Amniotic stem cell (primary cell): ENCODE measurements at regions not wholly inside any gene's neighbourhood (a gene's known extent, or its start where the extent isn't known, plus 50 kb on each side); places are given as distances from the start of the nearest gene placed in this dataset.
"Not testable (repeated sequence)": the region's sequence is repeated elsewhere in the genome, so short reads cannot be mapped to it uniquely, and the experiment has no call there.

Experiments
- DNase-seq: peaks from one replicate; lab custom pipeline; 2025; lab: John Stamatoyannopoulos, UW

DNA sequence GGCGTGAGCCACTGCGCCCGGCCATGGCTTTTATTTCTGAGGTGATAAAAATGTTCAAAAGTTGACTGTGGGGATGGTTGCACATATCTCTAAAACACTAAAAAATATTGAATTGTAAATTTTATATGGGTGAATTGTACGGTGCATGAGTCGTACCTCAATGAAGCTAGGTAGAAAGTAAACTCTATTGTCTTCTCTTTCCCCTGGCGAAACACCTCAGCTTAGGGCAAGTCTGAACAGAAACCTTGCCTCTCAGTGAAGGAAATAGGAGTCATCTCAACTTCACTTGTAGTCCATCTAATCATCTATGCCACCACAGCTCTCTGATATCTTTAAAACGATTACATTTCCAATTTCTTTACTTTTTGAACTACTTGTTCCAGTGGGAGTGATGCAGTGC, 309.6 kb downstream of the SPATA31A1 start:
- DNase-seq = not testable (repeated sequence)

DNA sequence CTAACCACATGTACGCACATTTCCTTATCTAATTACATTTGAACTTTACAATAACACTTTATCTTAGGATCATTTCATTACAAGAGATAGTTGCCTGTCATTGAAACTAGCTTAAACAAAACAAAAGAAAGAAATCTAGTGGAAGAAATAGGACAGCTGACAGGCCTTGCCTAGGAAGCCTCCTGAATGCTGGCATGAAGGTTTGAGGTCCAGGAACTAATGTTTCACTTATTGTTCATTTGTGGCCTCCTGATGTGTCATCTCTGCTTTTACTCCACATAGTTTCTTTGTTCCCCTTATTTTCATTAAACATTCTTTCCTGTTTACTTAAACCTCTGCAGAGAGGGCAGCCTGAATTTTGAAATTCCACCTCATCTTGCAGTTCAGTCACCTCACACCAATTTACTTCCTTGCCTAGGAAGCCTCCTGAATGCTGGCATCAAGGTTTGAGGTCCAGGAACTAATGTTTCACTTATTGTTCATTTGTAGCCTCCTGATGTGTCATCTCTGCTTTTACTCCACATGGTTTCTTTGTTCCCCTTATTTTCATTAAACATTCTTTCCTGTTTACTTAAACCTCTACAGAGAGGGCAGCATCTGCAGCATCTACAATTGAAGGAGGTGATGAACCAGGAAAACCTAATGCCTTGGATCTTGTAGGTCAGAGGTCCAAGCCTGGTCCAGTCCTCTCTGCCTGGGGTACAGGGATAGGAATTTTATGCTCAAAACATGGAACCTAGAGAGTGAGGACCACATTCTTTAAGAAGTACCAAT, 319.2 kb downstream of the SPATA31A1 start:
- DNase-seq = not testable (repeated sequence)

DNA sequence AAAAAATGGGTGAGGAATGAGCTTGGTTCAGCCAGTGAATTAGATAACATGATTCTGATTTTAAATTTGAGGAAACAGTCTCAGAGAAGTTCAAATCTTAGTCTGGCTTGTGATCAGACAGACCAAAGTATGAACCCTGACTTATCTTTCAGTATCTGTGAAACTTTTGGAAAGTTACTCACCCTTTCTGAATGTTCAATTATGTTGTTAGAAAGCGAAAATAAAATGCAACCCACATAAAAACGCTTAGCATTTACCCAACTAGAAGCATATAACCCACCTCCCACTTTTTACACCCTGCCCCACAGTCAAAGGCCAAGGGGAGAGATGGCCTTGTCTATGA, 319.7 kb downstream of the SPATA31A1 start:
- not testable (repeated sequence) for DNase-seq

DNA sequence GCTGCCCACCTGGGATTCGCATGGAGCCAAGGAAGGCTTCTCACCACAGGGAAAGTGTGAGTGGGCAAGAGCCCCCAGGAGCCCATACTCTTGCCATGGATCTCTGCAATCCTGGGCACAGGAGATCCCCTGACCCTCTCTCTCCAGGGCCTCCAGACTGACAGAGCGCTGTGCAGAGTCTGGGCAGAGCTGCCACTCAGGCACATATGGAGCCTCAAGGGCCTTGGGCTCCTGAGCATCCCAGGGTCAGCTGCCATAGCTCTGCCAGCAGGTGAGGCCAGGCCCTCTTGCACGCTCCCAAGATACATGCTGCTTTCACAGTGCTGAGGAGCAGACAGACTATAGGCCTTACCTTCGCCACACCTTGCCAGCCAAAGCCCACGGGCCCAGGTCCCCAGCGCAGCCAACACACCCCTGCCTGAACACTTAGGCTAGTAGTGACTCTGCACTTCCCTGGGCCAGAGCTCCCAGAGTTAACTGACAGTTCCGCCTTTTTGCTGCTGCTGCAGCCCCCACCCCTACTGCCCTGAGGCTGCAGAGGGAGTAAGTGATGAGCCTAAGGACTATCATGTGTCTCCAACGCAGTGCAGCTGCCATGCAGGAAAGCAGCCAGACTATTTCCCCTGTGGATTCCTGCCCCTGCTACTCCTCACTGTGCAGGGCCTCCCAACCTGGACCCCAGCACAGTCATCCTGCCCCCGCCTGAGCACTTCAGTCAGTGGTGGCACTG, 323.2 kb downstream of the SPATA31A1 start:
- DNase-seq = not testable (repeated sequence)

DNA sequence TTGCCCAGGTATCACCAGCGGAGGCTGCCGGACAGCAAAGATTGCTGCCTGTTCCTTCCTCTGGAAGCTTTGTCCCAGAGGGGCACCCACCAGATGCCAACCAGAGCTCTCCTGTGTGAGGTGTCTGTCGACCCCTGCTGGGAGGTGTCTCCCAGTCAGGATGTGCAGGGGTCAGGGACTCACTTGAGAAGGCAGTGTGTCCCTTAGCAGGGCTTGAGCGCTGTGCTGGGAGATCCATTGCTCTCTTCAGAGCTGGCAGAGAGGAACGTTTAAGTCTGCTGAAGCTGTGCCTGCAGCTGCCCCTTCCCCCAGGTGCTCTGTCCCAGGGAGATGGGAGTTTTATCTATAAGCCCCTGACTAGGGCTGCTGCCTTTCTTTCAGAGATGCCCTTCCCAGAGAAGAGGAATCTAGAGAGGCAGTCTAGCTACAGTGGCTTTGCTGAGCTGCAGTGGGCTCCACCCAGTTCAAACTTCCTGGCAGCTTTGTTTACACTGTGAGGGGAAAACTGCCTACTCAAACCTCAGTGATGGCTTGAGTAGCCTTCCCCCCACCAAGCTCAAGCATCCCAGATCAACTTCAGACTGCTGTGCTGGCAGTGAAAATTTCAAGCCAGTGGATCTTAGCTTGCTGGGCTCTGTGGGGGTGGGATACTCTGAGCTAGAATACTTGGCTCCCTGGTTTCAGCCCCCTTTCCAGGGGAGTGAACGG, 325.4 kb downstream of the SPATA31A1 start:
- not testable (repeated sequence) for DNase-seq

DNA sequence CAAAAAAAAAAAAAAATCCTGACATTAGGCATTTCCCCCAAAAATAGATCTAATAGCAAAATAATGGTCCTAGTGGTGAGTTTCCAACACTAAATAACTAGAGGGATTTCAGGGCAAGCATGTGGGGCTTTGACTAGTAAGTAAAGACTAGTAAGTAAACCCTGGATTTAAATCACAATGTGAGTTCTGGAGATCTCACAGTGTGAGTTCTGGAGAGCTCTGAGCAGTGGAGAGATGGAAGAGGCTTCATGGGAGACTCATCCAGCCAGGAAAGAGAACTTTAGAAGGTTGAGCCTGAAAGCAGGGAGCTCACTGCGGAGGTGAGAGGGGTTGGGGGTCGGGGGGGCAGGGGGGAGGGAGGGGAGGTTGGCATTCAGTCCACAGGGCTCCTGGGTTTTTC, 373.4 kb downstream of the SPATA31A1 start:
- not testable (repeated sequence) for DNase-seq

DNA sequence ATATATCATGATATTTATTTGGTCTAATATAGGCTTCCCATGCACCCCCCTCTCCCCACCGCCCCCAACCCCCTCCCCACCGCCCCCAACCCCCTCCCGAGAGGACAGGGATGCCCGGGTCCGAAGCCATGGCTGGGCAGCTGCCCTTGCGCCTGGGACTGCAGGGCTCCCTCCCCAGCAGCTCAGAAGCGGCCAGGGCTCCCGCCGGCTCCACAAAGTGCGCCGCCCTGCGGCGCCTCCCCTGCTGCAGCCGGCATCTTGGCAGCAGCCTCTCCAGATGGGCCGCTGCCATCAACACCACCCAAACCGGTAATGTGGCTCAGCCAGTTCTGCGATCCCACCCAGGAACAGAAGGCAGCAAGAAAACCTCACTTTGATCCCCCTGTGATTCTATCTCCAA, 389.4 kb downstream of the SPATA31A1 start:
- not testable (repeated sequence) for DNase-seq

DNA sequence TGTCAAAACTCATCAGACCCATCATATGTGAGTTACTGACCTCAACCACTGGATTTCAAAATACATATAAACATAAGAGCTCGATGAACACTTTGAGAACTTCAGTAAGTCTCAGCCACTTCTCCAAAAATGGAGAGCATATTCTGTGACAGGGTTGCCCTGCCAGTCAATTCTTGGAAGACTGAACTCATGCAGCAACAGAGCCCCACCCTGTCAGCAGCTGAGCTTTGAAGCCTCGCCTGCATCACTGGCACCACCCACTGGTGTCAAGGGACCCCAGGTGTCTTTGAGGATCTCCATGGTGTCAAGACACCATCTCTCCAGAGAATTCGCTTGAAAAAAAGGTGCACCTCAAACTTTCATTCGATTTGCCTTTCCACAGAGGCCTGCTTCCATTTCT, 420.1 kb downstream of the SPATA31A1 start:
- DNase-seq = not testable (repeated sequence)

DNA sequence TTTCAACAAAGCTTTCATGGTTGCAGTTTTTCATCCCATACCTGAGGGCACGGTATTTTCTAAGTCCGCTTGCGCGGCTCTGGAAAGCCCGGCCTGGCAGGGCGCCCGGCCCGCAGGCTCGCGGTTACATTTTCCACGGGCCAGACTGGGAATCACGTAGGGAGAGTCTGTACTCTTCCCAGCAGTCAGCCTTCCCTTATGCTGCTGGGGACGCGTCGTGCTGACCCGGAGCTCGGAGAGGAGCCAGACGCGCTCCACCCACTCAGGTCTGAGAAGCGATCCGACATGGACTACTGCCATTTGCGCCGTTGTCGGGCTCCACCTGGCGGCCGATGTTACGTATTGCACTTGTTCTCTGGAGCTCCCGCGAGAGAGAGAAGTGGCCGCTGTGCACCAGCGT, 435.9 kb downstream of the SPATA31A1 start:
- DNase-seq = not testable (repeated sequence)

DNA sequence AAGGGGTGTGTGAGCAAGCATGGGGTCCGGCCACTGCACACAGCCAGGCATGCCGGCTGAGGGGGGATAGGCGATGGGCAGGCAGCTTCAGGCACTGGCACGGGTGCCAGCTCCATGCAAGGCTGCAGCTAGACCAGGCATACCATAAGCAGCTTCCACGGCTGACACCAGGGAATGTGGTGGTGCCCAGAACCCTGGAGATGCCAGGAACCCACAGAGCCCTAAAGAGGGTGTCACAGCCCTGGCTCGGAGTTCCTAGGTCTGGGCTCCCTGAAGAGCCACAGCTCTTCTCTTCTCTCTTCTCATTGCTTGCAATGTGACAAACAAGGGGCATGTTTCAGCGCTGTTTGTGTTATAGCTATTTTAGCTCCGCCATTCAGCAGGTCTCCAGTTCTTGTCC, 442.5 kb downstream of the SPATA31A1 start:
- DNase-seq = not testable (repeated sequence)

DNA sequence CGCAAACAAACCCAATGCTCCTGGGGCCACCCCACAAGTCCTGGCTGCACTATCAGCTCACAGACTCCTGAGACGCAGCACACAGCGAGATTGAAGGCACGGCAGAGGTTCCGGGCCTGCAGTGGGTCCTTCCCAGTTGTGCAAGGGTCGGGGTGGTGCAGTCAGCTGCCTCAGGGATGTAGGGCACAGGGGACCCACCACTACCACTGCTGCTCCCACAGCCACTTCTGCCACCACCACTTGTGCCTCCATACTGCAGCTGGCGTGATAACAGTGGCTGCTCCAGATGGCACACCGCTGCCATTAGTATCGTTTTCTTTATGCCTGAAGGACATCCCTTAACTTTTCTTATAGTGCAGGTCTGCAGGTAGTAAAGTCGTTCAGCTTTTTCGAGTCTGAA, 443.8 kb downstream of the SPATA31A1 start:
- not testable (repeated sequence) for DNase-seq

DNA sequence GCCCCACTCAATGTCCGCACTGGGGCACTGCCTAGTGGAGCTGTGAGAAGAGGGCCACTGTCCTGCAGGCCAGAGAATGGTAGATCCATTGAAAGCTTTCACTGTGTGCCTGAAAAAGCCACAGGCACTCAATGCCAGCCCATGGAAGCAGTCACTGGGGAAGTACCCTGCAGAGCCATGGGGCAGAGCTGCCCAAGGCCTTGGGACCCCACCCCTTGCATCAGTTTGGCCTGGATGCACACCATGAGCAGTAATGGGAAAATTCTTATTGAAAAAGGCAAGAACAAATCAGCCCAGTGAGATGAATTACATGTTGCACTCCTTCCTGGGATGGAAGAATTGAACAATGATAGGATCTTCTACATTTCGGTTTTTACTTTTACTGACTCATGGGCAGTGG, 447.1 kb downstream of the SPATA31A1 start:
- not testable (repeated sequence) for DNase-seq

DNA sequence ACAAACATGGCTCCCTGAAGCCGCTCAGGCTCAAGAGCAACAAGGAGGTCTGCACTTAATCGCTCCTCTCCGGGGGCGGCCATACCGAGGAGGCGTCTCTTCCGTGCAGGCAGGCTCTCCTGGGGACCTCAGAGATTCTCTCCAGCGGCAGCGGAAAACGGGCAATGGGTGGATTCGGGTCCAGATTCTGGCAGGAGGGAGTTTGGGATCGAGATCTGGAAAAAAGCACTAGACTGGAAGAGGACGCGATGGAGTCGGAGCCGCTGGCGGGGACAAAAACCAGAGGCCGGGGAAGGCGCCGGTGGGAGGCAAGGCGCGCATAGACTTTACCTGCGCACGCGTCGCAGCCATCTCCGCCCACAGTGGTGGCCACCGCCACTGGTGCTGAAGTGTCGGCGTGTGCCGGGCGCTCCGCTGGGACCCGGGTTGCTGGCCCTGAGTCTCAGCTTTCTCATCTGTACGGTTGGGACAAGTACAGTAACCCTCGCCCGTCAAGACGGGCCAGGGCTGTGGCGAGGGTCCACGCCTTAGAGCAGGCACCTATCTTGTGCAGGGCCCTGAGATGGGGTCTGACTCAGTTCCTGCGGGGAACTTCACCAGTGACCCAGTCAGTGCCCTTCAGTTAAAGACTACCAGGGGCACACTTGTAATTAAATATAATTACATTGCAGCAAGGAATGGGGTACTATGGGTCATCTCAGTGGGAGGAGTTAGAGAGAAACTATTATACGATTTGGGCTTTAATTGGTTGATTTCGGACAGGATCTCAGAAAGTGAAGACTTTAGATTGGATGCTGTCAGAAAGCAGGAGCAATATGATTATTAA, 454.1 kb downstream of the SPATA31A1 start:
- DNase-seq = peak; percentile 49

DNA sequence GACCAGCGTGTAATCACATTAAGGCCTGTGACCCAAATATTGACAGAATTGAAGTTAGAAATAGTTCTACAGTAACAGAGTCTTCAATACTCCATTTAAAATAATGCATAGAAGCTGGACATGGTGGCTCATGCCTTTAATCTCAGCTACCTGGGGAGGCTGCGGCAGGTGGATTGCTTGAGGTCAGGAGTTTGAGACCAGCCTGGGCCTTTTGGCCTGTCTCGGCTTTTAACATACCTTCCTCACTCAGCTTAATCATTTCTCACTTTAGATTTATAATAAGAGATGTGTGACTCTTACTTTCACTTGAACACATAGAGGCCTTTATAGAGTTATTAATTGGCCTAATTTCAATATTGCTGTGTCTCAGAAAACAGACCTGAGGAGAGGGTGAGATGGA, 454.9 kb downstream of the SPATA31A1 start:
- not testable (repeated sequence) for DNase-seq

DNA sequence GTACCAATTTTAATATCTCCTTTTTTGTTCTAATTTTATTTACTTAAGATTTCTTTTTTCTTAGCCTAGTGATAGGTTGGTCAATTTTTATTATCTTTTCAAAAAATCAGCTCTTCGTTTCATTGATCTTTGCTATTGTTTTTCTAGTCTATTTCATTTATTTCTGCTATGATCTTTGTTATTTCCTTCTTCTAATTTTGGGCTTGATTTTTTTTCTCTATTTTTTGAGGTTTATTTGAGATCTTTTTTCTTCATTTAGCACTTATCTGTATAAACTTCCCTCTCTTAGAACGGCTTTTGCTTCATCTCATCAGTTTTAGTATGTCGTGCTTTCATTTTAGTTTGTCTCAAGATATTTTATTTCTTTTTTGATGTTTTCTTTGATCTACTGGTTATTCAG, 456.1 kb downstream of the SPATA31A1 start:
- DNase-seq = not testable (repeated sequence)

DNA sequence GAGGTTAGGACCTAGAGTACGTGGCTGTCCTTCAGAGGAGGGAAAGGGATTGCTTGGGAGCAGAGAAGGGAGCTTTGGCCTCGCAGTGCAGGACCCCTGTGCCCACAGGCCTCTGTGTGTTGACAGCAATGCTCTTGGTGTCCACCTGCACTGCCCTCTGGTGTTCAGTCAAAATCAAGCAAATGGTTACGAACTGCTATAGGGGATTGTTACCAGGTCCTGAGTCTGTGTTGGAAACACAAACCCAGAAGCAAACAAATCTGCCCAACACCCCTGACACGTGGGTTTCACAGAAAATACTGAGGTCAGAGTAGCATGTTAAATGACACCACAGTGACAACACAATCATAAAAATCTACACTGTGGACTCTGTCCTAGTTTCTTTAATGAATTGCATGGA, 473.0 kb downstream of the SPATA31A1 start:
- DNase-seq = not testable (repeated sequence)
